HEK293 (cell line): ENCODE measurements at regions not wholly inside any gene's neighbourhood (a gene's known extent, or its start where the extent isn't known, plus 50 kb on each side); places are given as distances from the start of the nearest gene placed in this dataset.

ENCODE experiments used
- IKZF3 ChIP-seq: fragments of 450-650 bp; IDR thresholded peaks from 2 replicates; pipeline ENCODE4 v1.5.0; 2018; ENCODE audit warnings: missing biosample characterization, mild to moderate bottlenecking, missing genetic modification characterization, moderate library complexity
- TCF7L2 ChIP-seq: IDR thresholded peaks from 2 replicates; pipeline ENCODE4 v1.6.1; 2011; ENCODE audit warnings: low read depth, mild to moderate bottlenecking, inconsistent platforms, low read length, moderate library complexity, borderline replicate concordance
- YY1 ChIP-seq: fragments of 450-650 bp; formaldehyde crosslinking; IDR thresholded peaks from 2 replicates; pipeline ENCODE4 v1.5.1; 2018; ENCODE audit warnings: missing biosample characterization, missing genetic modification characterization
- ZNF132 ChIP-seq: fragments of 450-650 bp; formaldehyde crosslinking; IDR thresholded peaks from 2 replicates; pipeline ENCODE4 v1.5.1; 2017; ENCODE audit warnings: missing biosample characterization, missing genetic modification characterization, borderline replicate concordance
- ZNF174 ChIP-seq: fragments of 450-650 bp; formaldehyde crosslinking; IDR thresholded peaks from 2 replicates; pipeline ENCODE4 v1.5.0; 2017; ENCODE audit warnings: missing biosample characterization, mild to moderate bottlenecking, missing genetic modification characterization
- ZNF2 ChIP-seq: fragments of 450-650 bp; formaldehyde crosslinking; IDR thresholded peaks from 2 replicates; pipeline ENCODE4 v1.5.1; 2016; ENCODE audit warnings: missing biosample characterization, missing genetic modification characterization
- ZNF24 ChIP-seq: fragments of 450-650 bp; formaldehyde crosslinking; IDR thresholded peaks from 2 replicates; pipeline ENCODE4 v1.5.1; 2016; ENCODE audit warnings: missing biosample characterization, missing genetic modification characterization
- ZNF629 ChIP-seq: fragments of 450-650 bp; formaldehyde crosslinking; IDR thresholded peaks from 2 replicates; pipeline ENCODE4 v1.5.1; 2017; ENCODE audit warnings: missing biosample characterization, missing genetic modification characterization
- ZNF701 ChIP-seq: fragments of 450-650 bp; formaldehyde crosslinking; IDR thresholded peaks from 2 replicates; pipeline ENCODE4 v1.5.1; 2016; ENCODE audit warnings: missing biosample characterization, missing genetic modification characterization
- ZSCAN23 ChIP-seq: fragments of 450-650 bp; formaldehyde crosslinking; IDR thresholded peaks from 2 replicates; pipeline ENCODE4 v1.5.1; 2016; ENCODE audit warnings: missing biosample characterization, missing genetic modification characterization
- TF ChIP-seq, protein P1 (sequence below): fragments of 450-650 bp; formaldehyde crosslinking; IDR thresholded peaks from 2 replicates; pipeline ENCODE4 v1.5.1; 2016; ENCODE audit warnings: missing biosample characterization, missing genetic modification characterization
- TF ChIP-seq, protein P2 (sequence below): fragments of 450-650 bp; formaldehyde crosslinking; IDR thresholded peaks from 2 replicates; pipeline ENCODE4 v1.5.1; 2016; ENCODE audit warnings: missing biosample characterization, missing genetic modification characterization
- TF ChIP-seq, protein P3 (sequence below): fragments of 450-650 bp; formaldehyde crosslinking; IDR thresholded peaks from 2 replicates; pipeline ENCODE4 v1.5.1; 2016; ENCODE audit warnings: missing biosample characterization, missing genetic modification characterization
- TF ChIP-seq, protein P4 (sequence below): fragments of 450-650 bp; formaldehyde crosslinking; IDR thresholded peaks from 2 replicates; pipeline ENCODE4 v1.5.1; 2016; ENCODE audit warnings: missing biosample characterization, missing genetic modification characterization, low read depth

DNA sequence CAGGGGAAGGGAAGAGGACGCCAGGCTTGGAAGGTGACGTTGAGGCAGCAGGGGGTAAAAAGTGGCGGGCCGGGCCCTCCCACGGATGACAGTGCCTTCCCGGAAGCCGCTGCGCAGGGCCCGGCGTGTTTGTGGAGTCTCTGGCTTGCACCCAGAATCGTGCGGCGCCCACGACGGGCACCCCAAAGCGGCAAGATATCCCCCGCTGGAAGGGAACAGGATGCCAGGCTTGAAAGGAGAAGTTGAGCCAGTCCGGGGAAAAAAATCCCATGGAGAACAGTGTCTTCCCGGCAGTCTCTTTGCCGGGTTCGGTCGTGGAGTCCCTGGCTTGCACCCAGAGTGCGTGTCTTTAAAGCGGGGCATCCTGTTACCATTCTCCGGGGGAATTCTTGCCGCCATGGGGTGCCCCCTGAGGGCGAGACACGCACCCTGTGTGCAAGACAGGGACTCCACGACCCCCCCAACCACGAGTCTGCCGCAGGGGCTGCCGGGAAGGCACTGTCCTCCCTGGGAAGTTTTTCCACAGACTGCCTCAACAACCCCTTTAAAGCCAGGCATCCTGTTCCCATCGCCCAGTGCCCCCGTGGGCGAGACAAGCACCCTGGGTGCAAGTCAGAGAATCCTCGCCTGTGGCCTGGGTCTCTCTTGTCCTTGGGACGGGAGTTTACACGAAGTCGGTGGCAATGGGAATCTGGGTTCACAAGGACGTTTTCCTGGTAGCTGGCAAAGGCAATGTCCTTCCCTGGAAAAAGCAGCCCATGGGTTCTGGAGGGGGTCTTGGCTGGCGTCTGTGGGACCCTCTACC, 156.1 kb upstream of the ALG10B start:
- TF ChIP-seq, protein P1, sequence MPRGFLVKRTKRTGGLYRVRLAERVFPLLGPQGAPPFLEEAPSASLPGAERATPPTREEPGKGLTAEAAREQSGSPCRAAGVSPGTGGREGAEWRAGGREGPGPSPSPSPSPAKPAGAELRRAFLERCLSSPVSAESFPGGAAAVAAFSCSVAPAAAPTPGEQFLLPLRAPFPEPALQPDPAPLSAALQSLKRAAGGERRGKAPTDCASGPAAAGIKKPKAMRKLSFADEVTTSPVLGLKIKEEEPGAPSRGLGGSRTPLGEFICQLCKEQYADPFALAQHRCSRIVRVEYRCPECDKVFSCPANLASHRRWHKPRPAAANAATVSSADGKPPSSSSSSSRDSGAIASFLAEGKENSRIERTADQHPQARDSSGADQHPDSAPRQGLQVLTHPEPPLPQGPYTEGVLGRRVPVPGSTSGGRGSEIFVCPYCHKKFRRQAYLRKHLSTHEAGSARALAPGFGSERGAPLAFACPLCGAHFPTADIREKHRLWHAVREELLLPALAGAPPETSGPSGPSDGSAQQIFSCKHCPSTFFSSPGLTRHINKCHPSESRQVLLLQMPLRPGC (tag by site-specific recombination) = no peak
- TF ChIP-seq ZNF701 (tag by site-specific recombination) (no peak), ZSCAN23 (tag by site-specific recombination) (no peak), ZNF132 (no peak), ZNF24 (tag by site-specific recombination) (no peak), TCF7L2 (no peak), YY1 (tag by site-specific recombination) (no peak), IKZF3 (tag by site-specific recombination) (no peak), ZNF629 (no peak), ZNF2 (no peak), ZNF174 (tag by site-specific recombination) (no peak)
- TF ChIP-seq, protein P2, sequence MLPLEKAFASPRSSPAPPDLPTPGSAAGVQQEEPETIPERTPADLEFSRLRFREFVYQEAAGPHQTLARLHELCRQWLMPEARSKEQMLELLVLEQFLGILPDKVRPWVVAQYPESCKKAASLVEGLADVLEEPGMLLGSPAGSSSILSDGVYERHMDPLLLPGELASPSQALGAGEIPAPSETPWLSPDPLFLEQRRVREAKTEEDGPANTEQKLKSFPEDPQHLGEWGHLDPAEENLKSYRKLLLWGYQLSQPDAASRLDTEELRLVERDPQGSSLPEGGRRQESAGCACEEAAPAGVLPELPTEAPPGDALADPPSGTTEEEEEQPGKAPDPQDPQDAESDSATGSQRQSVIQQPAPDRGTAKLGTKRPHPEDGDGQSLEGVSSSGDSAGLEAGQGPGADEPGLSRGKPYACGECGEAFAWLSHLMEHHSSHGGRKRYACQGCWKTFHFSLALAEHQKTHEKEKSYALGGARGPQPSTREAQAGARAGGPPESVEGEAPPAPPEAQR (tag by site-specific recombination) = no peak
- TF ChIP-seq, protein P3, sequence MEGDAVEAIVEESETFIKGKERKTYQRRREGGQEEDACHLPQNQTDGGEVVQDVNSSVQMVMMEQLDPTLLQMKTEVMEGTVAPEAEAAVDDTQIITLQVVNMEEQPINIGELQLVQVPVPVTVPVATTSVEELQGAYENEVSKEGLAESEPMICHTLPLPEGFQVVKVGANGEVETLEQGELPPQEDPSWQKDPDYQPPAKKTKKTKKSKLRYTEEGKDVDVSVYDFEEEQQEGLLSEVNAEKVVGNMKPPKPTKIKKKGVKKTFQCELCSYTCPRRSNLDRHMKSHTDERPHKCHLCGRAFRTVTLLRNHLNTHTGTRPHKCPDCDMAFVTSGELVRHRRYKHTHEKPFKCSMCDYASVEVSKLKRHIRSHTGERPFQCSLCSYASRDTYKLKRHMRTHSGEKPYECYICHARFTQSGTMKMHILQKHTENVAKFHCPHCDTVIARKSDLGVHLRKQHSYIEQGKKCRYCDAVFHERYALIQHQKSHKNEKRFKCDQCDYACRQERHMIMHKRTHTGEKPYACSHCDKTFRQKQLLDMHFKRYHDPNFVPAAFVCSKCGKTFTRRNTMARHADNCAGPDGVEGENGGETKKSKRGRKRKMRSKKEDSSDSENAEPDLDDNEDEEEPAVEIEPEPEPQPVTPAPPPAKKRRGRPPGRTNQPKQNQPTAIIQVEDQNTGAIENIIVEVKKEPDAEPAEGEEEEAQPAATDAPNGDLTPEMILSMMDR = no peak
- TF ChIP-seq, protein P4, sequence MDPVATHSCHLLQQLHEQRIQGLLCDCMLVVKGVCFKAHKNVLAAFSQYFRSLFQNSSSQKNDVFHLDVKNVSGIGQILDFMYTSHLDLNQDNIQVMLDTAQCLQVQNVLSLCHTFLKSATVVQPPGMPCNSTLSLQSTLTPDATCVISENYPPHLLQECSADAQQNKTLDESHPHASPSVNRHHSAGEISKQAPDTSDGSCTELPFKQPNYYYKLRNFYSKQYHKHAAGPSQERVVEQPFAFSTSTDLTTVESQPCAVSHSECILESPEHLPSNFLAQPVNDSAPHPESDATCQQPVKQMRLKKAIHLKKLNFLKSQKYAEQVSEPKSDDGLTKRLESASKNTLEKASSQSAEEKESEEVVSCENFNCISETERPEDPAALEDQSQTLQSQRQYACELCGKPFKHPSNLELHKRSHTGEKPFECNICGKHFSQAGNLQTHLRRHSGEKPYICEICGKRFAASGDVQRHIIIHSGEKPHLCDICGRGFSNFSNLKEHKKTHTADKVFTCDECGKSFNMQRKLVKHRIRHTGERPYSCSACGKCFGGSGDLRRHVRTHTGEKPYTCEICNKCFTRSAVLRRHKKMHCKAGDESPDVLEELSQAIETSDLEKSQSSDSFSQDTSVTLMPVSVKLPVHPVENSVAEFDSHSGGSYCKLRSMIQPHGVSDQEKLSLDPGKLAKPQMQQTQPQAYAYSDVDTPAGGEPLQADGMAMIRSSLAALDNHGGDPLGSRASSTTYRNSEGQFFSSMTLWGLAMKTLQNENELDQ (tag by site-specific recombination) = no peak
